ENCODE measurements at regions not wholly inside any gene's neighbourhood (a gene's known extent, or its start where the extent isn't known, plus 50 kb on each side); places are given as distances from the start of the nearest gene placed in this dataset.
"Not testable (repeated sequence)": the region's sequence is repeated elsewhere in the genome, so short reads cannot be mapped to it uniquely, and the experiment has no call there.

- DNase-seq (ENCODE audit: low read depth), result no peak
Measured at GRCh38 chrX:35622040-35622439, 176.1 kb upstream of the MAGEB16 start.

GRCh38 chrX:35622601-35623000 is 175.5 kb upstream of the MAGEB16 start:
- DNase-seq (ENCODE audit: low read depth), result no peak

- DNase-seq (ENCODE audit: low read depth), result no peak
Measured at GRCh38 chrX:35625714-35626113, 172.4 kb upstream of the MAGEB16 start.

- no peak for DNase-seq (ENCODE audit: low read depth)
Measured at GRCh38 chrX:35626124-35626523, 172.0 kb upstream of the MAGEB16 start.

- not testable (repeated sequence) for DNase-seq (ENCODE audit: low read depth)
Measured at GRCh38 chrX:35635971-35636370, 162.2 kb upstream of the MAGEB16 start.

GRCh38 chrX:35664833-35665232 is 133.3 kb upstream of the MAGEB16 start:
- DNase-seq (ENCODE audit: low read depth), result peak; percentile 16

- peak; percentile 52 for DNase-seq (ENCODE audit: low read depth)
Measured at GRCh38 chrX:35665311-35665710, 132.8 kb upstream of the MAGEB16 start.

GRCh38 chrX:35670889-35671288 is 127.3 kb upstream of the MAGEB16 start:
- peak; percentile 91 for DNase-seq (ENCODE audit: low read depth)

GRCh38 chrX:35675151-35675550 is 123.0 kb upstream of the MAGEB16 start:
- peak; percentile 50 for DNase-seq (ENCODE audit: low read depth)

- no peak for DNase-seq (ENCODE audit: low read depth)
Measured at GRCh38 chrX:35680940-35681346, 117.2 kb upstream of the MAGEB16 start.

- peak; percentile 36 for DNase-seq (ENCODE audit: low read depth)
Measured at GRCh38 chrX:35682476-35682875, 115.7 kb upstream of the MAGEB16 start.

- DNase-seq (ENCODE audit: low read depth), result no peak
Measured at GRCh38 chrX:35696760-35697234, 101.3 kb upstream of the MAGEB16 start.

GRCh38 chrX:35699642-35700041 is 98.5 kb upstream of the MAGEB16 start:
- DNase-seq (ENCODE audit: low read depth), result no peak

GRCh38 chrX:35700121-35700520 is 98.0 kb upstream of the MAGEB16 start:
- DNase-seq (ENCODE audit: low read depth), result no peak

- DNase-seq (ENCODE audit: low read depth), result peak; percentile 94
Measured at GRCh38 chrX:35711281-35711680, 86.9 kb upstream of the MAGEB16 start.

- DNase-seq (ENCODE audit: low read depth), result no peak
Measured at GRCh38 chrX:35722128-35722527, 76.0 kb upstream of the MAGEB16 start.

- peak; percentile 22 for DNase-seq (ENCODE audit: low read depth)
Measured at GRCh38 chrX:35726176-35726575, 72.0 kb upstream of the MAGEB16 start.

GRCh38 chrX:35728481-35728880 is 69.7 kb upstream of the MAGEB16 start:
- no peak for DNase-seq (ENCODE audit: low read depth)

- no peak for DNase-seq (ENCODE audit: low read depth)
Measured at GRCh38 chrX:35733879-35734278, 64.3 kb upstream of the MAGEB16 start.

- no peak for DNase-seq (ENCODE audit: low read depth)
Measured at GRCh38 chrX:35741142-35741541, 57.0 kb upstream of the MAGEB16 start.

- no peak for DNase-seq (ENCODE audit: low read depth)
Measured at GRCh38 chrX:35743331-35743730, 54.8 kb upstream of the MAGEB16 start.
